ENCODE measurements at regions not wholly inside any gene's neighbourhood (a gene's known extent, or its start where the extent isn't known, plus 50 kb on each side); places are given as distances from the start of the nearest gene placed in this dataset.

DNA sequence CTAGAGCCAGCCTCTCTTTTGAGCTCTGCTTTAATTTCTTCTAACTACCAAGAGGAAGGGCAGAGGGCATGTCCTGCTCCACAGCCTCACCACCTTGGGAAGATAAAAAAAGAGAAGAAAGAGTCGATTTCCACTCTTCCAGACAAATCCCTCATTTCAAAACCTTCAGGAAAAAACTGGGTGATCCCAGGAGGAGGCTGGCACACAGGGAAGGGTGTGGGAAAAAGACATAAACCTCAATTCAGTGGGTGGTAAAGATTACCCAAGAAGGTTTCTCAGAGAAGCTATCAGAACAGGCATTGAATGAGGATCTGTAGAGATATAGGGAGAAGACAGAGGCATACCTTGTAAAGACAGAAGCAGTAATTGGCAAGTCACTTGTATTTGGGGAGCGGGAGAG, 79.9 kb upstream of the CRHR1 start:
- TF ChIP-seq EZH2phosphoT487 (IDR thresholded peaks at IDR 0.05; ENCODE audit: borderline replicate concordance), result no peak
- TF ChIP-seq, protein P1, sequence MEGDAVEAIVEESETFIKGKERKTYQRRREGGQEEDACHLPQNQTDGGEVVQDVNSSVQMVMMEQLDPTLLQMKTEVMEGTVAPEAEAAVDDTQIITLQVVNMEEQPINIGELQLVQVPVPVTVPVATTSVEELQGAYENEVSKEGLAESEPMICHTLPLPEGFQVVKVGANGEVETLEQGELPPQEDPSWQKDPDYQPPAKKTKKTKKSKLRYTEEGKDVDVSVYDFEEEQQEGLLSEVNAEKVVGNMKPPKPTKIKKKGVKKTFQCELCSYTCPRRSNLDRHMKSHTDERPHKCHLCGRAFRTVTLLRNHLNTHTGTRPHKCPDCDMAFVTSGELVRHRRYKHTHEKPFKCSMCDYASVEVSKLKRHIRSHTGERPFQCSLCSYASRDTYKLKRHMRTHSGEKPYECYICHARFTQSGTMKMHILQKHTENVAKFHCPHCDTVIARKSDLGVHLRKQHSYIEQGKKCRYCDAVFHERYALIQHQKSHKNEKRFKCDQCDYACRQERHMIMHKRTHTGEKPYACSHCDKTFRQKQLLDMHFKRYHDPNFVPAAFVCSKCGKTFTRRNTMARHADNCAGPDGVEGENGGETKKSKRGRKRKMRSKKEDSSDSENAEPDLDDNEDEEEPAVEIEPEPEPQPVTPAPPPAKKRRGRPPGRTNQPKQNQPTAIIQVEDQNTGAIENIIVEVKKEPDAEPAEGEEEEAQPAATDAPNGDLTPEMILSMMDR (conservative IDR thresholded peaks at IDR 0.05; ENCODE audit: low read length), result no peak
- Histone ChIP-seq H3K27me3 (ENCODE audit: insufficient read depth, low read length, poor library complexity, severe bottlenecking) (no peaks in the 10 kb centered on the region), H3K9me3 (ENCODE audit: insufficient read depth, low read depth, low read length) (no peaks in the 10 kb centered on the region), H4K20me1 (ENCODE audit: insufficient read depth, low read length, poor library complexity, severe bottlenecking) (no peaks in the 10 kb centered on the region), H3K9ac (ENCODE audit: low read depth, low read length, poor library complexity, severe bottlenecking) (no peak overlapping the region), H3K9me2 (replicated peaks; ENCODE audit: low read depth, low read length) (no peaks in the 10 kb centered on the region), H3K4me2 (ENCODE audit: low read depth, low read length, poor library complexity, severe bottlenecking) (no peak overlapping the region), H3K4me1 (ENCODE audit: insufficient read depth, low read length, poor library complexity, severe bottlenecking) (no peaks in the 10 kb centered on the region), H3K36me3 (ENCODE audit: insufficient read depth, low read length) (no peaks in the 10 kb centered on the region), H3K4me3 (ENCODE audit: low read length, poor library complexity, severe bottlenecking) (no peak overlapping the region), H3K79me2 (ENCODE audit: insufficient read depth, low read length) (no peaks in the 10 kb centered on the region), H3F3A (ENCODE audit: low read depth) (no peaks in the 10 kb centered on the region), H2AFZ (ENCODE audit: low read length) (no peak overlapping the region)

DNA sequence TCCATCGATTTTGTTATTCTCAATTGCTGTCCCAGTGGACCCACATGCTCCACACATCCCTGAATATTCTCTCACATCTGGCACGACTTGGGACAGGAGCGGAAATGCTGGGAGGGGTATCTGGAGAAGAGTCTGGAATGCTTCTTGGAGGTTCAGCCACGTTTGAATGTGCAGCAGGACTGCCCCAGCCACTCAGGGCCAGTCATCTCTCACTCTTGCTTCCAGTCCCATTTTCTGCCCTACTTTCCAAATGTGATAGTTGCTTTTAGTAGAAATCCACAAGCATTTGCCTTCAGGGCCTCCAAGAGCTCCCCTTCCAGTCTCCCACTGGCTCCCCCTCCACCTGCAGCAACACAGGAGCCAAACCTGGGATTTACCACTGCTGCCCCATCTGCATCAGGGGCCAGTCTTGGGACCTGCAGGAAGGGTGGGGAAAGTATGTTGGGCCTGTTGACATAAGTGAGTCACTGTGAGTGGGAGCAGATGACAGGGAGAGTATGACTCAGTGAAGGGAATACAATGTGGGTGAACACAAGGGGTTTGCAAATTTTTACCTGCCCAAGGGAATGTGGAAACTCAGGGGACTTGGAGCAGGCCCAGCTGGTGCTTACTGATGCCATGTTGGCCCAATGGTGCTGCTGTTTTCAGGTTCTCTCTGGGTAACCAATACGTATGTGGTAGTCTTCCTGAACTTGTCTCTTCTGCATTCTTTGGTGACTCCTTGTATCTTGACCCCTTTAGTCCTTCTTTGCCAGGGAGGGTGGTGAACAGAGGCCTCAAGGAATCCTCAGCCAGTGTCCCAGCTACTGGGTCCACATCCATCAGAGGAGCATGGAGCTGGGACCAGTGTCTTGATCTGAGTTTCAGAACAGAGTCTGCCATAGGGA, 78.8 kb upstream of the CRHR1 start:
- Histone ChIP-seq H2AFZ (ENCODE audit: low read length) (no peak overlapping the region), H3K9me3 (ENCODE audit: insufficient read depth, low read depth, low read length) (no peaks in the 10 kb centered on the region), H3K9ac (ENCODE audit: low read depth, low read length, poor library complexity, severe bottlenecking) (no peak overlapping the region), H3K4me2 (ENCODE audit: low read depth, low read length, poor library complexity, severe bottlenecking) (no peak overlapping the region), H3K9me2 (replicated peaks; ENCODE audit: low read depth, low read length) (no peaks in the 10 kb centered on the region), H3K79me2 (ENCODE audit: insufficient read depth, low read length) (no peaks in the 10 kb centered on the region), H3K36me3 (ENCODE audit: insufficient read depth, low read length) (no peaks in the 10 kb centered on the region), H3K4me1 (ENCODE audit: insufficient read depth, low read length, poor library complexity, severe bottlenecking) (no peaks in the 10 kb centered on the region), H3K27me3 (ENCODE audit: insufficient read depth, low read length, poor library complexity, severe bottlenecking) (no peaks in the 10 kb centered on the region), H3K4me3 (ENCODE audit: low read length, poor library complexity, severe bottlenecking) (no peak overlapping the region), H3F3A (ENCODE audit: low read depth) (no peaks in the 10 kb centered on the region), H4K20me1 (ENCODE audit: insufficient read depth, low read length, poor library complexity, severe bottlenecking) (no peaks in the 10 kb centered on the region)
- no peak for TF ChIP-seq EZH2phosphoT487 (IDR thresholded peaks at IDR 0.05; ENCODE audit: borderline replicate concordance)
- TF ChIP-seq, protein P1 (conservative IDR thresholded peaks at IDR 0.05; ENCODE audit: low read length), result no peak

DNA sequence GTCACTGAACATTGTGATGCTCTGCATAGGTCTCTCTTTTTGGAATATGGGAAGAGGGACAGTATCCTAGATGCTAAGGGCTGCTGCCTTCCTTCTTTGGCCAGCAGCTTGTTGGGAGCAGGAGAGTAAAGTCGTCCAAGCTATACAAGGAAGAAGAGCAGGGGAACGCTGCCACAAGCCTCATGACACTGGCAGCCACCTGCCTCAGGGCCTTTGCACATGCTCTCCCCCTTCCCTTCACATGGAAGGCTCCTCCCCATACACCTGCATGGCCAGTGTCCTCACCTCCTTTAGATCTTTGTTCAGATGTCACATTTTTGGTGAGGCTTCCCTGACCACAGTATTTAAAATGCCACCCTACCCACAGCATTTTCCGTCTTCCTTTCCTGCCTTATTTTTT, 78.1 kb upstream of the CRHR1 start:
- no peak overlapping the region for H3K4me3 ChIP-seq (ENCODE audit: low read length, poor library complexity, severe bottlenecking)
- H3K9me3 ChIP-seq (ENCODE audit: insufficient read depth, low read depth, low read length), result no peaks in the 10 kb centered on the region
- no peaks in the 10 kb centered on the region for H3F3A ChIP-seq (ENCODE audit: low read depth)
- H3K79me2 ChIP-seq (ENCODE audit: insufficient read depth, low read length), result no peaks in the 10 kb centered on the region
- H2AFZ ChIP-seq (ENCODE audit: low read length), result no peak overlapping the region
- H3K36me3 ChIP-seq (ENCODE audit: insufficient read depth, low read length), result no peaks in the 10 kb centered on the region
- H3K27me3 ChIP-seq (ENCODE audit: insufficient read depth, low read length, poor library complexity, severe bottlenecking), result no peaks in the 10 kb centered on the region
- H3K9me2 ChIP-seq (replicated peaks; ENCODE audit: low read depth, low read length), result no peaks in the 10 kb centered on the region
- H3K4me2 ChIP-seq (ENCODE audit: low read depth, low read length, poor library complexity, severe bottlenecking), result no peak overlapping the region
- H4K20me1 ChIP-seq (ENCODE audit: insufficient read depth, low read length, poor library complexity, severe bottlenecking), result no peaks in the 10 kb centered on the region
- H3K4me1 ChIP-seq (ENCODE audit: insufficient read depth, low read length, poor library complexity, severe bottlenecking), result no peaks in the 10 kb centered on the region
- TF ChIP-seq EZH2phosphoT487 (IDR thresholded peaks at IDR 0.05; ENCODE audit: borderline replicate concordance), result no peak
- TF ChIP-seq, protein P1 (conservative IDR thresholded peaks at IDR 0.05; ENCODE audit: low read length), result no peak
- no peak overlapping the region for H3K9ac ChIP-seq (ENCODE audit: low read depth, low read length, poor library complexity, severe bottlenecking)

Measured in Loucy (cell line).